ENCODE measurements at regions not wholly inside any gene's neighbourhood (a gene's known extent, or its start where the extent isn't known, plus 50 kb on each side); places are given as distances from the start of the nearest gene placed in this dataset.

DNA sequence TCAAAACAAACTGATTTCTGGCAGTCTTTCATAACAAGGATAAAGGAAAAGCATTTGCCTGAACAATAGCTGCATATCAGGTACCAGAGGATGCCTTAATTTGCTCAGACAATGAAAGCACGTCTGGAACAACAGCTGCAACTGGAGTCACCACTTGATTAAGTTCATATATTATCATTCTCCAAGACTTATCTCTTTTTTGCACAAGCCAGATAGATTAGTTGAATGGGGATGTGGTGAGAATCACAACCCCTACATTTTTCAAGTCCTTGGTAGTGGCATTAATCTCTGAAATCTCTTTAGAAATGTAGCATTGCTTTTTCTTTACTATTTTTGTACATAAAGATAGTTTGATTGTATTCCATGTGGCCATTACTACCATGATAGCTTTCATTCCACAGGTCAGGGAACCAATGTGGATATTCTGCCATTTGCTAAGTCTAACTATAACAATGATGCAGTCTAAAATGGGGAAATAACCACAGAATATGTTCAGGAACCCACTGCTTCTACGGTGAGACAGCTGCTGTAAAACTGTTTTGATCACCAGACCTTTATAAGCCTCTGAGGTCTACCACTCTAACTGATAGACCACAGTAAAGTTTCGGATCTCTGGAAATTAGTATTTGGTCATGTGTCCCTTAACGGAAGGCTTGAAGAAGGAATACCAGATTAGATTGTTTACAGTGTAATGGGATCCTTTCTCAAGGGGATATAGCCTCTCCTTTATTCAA, 1176.2 kb downstream of the DNAJB9 start:
- WGBS, 2 donors: 69 to 79% methylated on average over 4 of the region's 4 CpGs
- Histone ChIP-seq H3K27ac (no peak overlapping the region), H3K36me3 (no peaks in the 10 kb centered on the region), H3K4me1 (no peaks in the 10 kb centered on the region), H3K9me3 (no peaks in the 10 kb centered on the region), H3K4me3 (no peak overlapping the region), H3K27me3 (no peaks in the 10 kb centered on the region)
- DNase-seq (ENCODE audit: low spot score in 2 of 2): no peak
- TF ChIP-seq POLR2A (IDR thresholded peaks at IDR 0.05) (no peak), EP300 (IDR thresholded peaks at IDR 0.05) (no peak)
- TF ChIP-seq, protein P1, sequence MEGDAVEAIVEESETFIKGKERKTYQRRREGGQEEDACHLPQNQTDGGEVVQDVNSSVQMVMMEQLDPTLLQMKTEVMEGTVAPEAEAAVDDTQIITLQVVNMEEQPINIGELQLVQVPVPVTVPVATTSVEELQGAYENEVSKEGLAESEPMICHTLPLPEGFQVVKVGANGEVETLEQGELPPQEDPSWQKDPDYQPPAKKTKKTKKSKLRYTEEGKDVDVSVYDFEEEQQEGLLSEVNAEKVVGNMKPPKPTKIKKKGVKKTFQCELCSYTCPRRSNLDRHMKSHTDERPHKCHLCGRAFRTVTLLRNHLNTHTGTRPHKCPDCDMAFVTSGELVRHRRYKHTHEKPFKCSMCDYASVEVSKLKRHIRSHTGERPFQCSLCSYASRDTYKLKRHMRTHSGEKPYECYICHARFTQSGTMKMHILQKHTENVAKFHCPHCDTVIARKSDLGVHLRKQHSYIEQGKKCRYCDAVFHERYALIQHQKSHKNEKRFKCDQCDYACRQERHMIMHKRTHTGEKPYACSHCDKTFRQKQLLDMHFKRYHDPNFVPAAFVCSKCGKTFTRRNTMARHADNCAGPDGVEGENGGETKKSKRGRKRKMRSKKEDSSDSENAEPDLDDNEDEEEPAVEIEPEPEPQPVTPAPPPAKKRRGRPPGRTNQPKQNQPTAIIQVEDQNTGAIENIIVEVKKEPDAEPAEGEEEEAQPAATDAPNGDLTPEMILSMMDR (IDR thresholded peaks at IDR 0.05): no peak

GRCh38 chr7:109751241-109751640, 1181.6 kb downstream of the DNAJB9 start:
- H3K27ac ChIP-seq: no peak overlapping the region
- TF ChIP-seq, protein P1 (IDR thresholded peaks at IDR 0.05): no peak
- TF ChIP-seq POLR2A (IDR thresholded peaks at IDR 0.05) (no peak), EP300 (IDR thresholded peaks at IDR 0.05) (no peak)
- WGBS, 2 donors: 71 to 80% methylated on average over 4 of the region's 4 CpGs

DNA sequence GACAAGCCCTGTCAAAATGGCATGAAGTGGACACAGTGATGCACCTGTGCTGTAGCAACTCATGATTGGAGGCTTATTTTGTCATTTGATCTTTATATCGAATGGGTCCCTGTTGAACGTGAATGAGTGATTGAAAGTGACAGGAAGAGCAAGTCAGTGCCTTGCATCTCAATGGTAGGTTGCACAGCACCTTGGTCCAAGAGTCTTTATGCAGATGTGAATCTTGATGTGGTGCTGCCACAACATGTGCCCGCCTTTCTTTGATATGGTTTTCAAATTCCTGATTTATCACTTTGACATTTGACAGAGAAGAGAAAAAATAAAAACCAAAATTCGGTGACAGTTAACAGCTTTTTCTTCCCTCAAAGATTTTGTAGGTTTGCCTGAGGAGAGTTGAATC, 1182.4 kb downstream of the DNAJB9 start:
- no peaks in the 10 kb centered on the region for H3K36me3 ChIP-seq
- no peaks in the 10 kb centered on the region for H3K27me3 ChIP-seq
- TF ChIP-seq EP300 (IDR thresholded peaks at IDR 0.05) (no peak), POLR2A (IDR thresholded peaks at IDR 0.05) (no peak)
- TF ChIP-seq, protein P1 (IDR thresholded peaks at IDR 0.05): no peak
- H3K27ac ChIP-seq: no peak overlapping the region
- no peak for DNase-seq (ENCODE audit: low spot score in 2 of 2)
- H3K4me3 ChIP-seq: no peak overlapping the region
- WGBS, 2 donors: 80 to 86% methylated on average over 4 of the region's 4 CpGs
- no peaks in the 10 kb centered on the region for H3K9me3 ChIP-seq
- no peaks in the 10 kb centered on the region for H3K4me1 ChIP-seq

More at GRCh38 chr7:109751241-109751640, 1181.6 kb downstream of the DNAJB9 start:
- no peaks in the 10 kb centered on the region for H3K9me3 ChIP-seq
- H3K27me3 ChIP-seq: no peaks in the 10 kb centered on the region
- no peaks in the 10 kb centered on the region for H3K36me3 ChIP-seq
- H3K4me1 ChIP-seq: no peaks in the 10 kb centered on the region
- no peak overlapping the region for H3K4me3 ChIP-seq
- no peak for DNase-seq (ENCODE audit: low spot score in 2 of 2)

GRCh38 chr7:109757713-109758112, 1188.0 kb downstream of the DNAJB9 start:
- Histone ChIP-seq H3K4me1 (no peaks in the 10 kb centered on the region), H3K36me3 (no peaks in the 10 kb centered on the region), H3K27me3 (no peaks in the 10 kb centered on the region), H3K4me3 (no peak overlapping the region), H3K27ac (no peak overlapping the region), H3K9me3 (peaks cover 0 to 8% (median 0%) of the 10 kb centered on the region in 4 donors)
- TF ChIP-seq, protein P1 (IDR thresholded peaks at IDR 0.05): no peak
- TF ChIP-seq POLR2A (IDR thresholded peaks at IDR 0.05) (no peak), EP300 (IDR thresholded peaks at IDR 0.05) (no peak)
- DNase-seq (ENCODE audit: low spot score in 2 of 2): no peak
- 60 to 92% methylated on average over 1 of the region's 1 CpG for WGBS, 2 donors

GRCh38 chr7:109763611-109764010, 1193.9 kb downstream of the DNAJB9 start:
- no peaks in the 10 kb centered on the region for H3K27me3 ChIP-seq
- H3K4me1 ChIP-seq: no peaks in the 10 kb centered on the region
- no peaks in the 10 kb centered on the region for H3K36me3 ChIP-seq
- TF ChIP-seq EP300 (IDR thresholded peaks at IDR 0.05) (no peak), POLR2A (IDR thresholded peaks at IDR 0.05) (no peak)
- TF ChIP-seq, protein P1 (IDR thresholded peaks at IDR 0.05): no peak
- no peak for DNase-seq (ENCODE audit: low spot score in 2 of 2)
- no peak overlapping the region for H3K27ac ChIP-seq
- peaks cover 0 to 8% (median 0%) of the 10 kb centered on the region in 4 donors for H3K9me3 ChIP-seq
- WGBS, 2 donors: 81% methylated on average over 3 of the region's 3 CpGs
- no peak overlapping the region for H3K4me3 ChIP-seq
